Vagina (tissue), 2 donors: ENCODE measurements at regions not wholly inside any gene's neighbourhood (a gene's known extent, or its start where the extent isn't known, plus 50 kb on each side); places are given as distances from the start of the nearest gene placed in this dataset.

Experiments
- POLR2A ChIP-seq, 2 donors: fragments of 450-650 bp; IDR thresholded peaks; one replicate each; pipeline ENCODE4 v1.6.1; 2017; ENCODE audit warnings: antibody characterized with exemption in 2 of 2, mild to moderate bottlenecking in 2 of 2, moderate library complexity in 2 of 2
- POLR2AphosphoS5 ChIP-seq, 2 donors: sonication (generic); formaldehyde crosslinking; IDR thresholded peaks; one replicate each; pipeline ENCODE4 v1.9.0; 2017; ENCODE audit warnings: antibody characterized with exemption in 2 of 2, mild to moderate bottlenecking in 2 of 2, low read depth in 1 of 2; ENCODE audit not compliant: insufficient read depth in 1 of 2
- TF ChIP-seq, protein P1 (sequence below), 3 experiments: fragments of 450-650 bp in 2 of 3; fragments of 200-600 bp in 1 of 3; sonication (generic) in 1 of 3; IDR thresholded peaks; one replicate each; pipeline ENCODE4 v1.5.1; 2017 to 2019; ENCODE audit warnings: antibody characterized with exemption in 3 of 3, mild to moderate bottlenecking in 2 of 3, moderate library complexity in 2 of 3

DNA sequence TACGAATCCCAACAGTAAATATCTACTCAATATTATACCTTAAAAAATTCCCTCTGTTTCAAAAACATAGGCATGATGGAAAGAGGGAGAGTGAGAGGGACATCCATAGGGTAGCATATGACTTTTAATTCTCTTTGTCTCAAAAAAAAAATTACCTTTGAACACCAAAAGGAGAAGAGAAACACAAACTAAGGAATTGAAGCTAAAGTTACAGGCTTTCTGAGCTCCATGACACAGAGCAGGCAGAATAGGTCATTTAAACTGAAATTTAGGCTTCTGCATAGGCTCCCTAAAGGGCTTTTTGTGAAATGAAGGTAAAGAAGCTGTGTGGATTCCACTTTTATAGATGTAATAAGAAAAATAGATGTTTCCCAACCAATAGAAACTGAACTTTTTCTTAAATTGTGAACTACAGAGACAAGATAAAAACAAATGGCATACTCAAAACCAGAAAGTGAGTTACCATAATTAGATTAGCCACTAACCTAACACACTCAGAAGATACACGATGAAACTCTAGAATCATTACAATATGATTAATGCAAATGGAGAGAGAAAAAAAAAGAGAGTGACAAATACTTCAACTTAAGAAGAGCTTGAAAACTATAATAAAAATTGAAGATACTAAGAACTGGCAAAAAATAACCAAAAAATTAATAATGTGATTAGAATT is 584.6 kb downstream of the GABRG1 start:
- TF ChIP-seq, protein P1, sequence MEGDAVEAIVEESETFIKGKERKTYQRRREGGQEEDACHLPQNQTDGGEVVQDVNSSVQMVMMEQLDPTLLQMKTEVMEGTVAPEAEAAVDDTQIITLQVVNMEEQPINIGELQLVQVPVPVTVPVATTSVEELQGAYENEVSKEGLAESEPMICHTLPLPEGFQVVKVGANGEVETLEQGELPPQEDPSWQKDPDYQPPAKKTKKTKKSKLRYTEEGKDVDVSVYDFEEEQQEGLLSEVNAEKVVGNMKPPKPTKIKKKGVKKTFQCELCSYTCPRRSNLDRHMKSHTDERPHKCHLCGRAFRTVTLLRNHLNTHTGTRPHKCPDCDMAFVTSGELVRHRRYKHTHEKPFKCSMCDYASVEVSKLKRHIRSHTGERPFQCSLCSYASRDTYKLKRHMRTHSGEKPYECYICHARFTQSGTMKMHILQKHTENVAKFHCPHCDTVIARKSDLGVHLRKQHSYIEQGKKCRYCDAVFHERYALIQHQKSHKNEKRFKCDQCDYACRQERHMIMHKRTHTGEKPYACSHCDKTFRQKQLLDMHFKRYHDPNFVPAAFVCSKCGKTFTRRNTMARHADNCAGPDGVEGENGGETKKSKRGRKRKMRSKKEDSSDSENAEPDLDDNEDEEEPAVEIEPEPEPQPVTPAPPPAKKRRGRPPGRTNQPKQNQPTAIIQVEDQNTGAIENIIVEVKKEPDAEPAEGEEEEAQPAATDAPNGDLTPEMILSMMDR (IDR thresholded peaks at IDR 0.05): no peak
- no peak for TF ChIP-seq POLR2A (IDR thresholded peaks at IDR 0.05)
- no peak for TF ChIP-seq POLR2AphosphoS5 (IDR thresholded peaks at IDR 0.05; ENCODE audit: insufficient read depth in 1 of 2, low read depth in 1 of 2)
